IMR-90 (cell line): ENCODE measurements at regions not wholly inside any gene's neighbourhood (a gene's known extent, or its start where the extent isn't known, plus 50 kb on each side); places are given as distances from the start of the nearest gene placed in this dataset.

Experiments
- ATAC-seq: fragments of 200-7000 bp; cut with Tn5 transposase; 2 replicates; pipeline ENCODE4 v1.9.1; 2020; ENCODE audit warnings: low read depth, mild to moderate bottlenecking, moderate library complexity
- BruUV-seq: library from RNA; stranded (reverse); fragments of 400-500 nt; replicated peaks from 2 replicates; lab custom pipeline; 2021; lab: Mats Ljungman, UMichigan
- CTCF ChIA-PET: fragments of 300-600 bp; formaldehyde crosslinking; extraction: SDS; loops from one replicate; lab custom pipeline; 2021; ENCODE audit warnings: antibody characterized with exemption; lab: Yijun Ruan, JAX
- POLR2A ChIA-PET: fragments of 300-600 bp; sonication (Branson Sonifier 250); formaldehyde crosslinking; loops from one replicate; lab custom pipeline; 2022; ENCODE audit warnings: antibody characterized with exemption; ENCODE audit not compliant: unreplicated experiment; lab: Charles Lee
- DNase-seq: peaks from one replicate; pipeline ENCODE4 v3.0.0; 2013
- H2AFZ ChIP-seq: replicated peaks from 2 replicates; pipeline ENCODE3; 2013; ENCODE audit warnings: low read length, mild to moderate bottlenecking; ENCODE audit not compliant: poor library complexity
- H2AK5ac ChIP-seq: 2 replicates; pipeline ENCODE4 v1.6.1; 2013; ENCODE audit warnings: low read depth, low read length, inconsistent platforms
- H2AK9ac ChIP-seq: replicated peaks from 2 replicates; pipeline ENCODE3; 2013; ENCODE audit warnings: mild to moderate bottlenecking, low read depth, low read length, moderate library complexity; ENCODE audit not compliant: poor library complexity
- H2BK120ac ChIP-seq: 2 replicates; pipeline ENCODE4 v1.6.1; 2013; ENCODE audit warnings: low read depth, low read length, inconsistent platforms
- H2BK15ac ChIP-seq: 3 replicates; pipeline ENCODE4 v1.6.1; 2013; ENCODE audit warnings: low read depth, low read length, inconsistent platforms
- H2BK20ac ChIP-seq: 2 replicates; pipeline ENCODE4 v1.6.1; 2013; ENCODE audit warnings: low read depth, mild to moderate bottlenecking, inconsistent platforms, low read length, moderate library complexity
- H2BK5ac ChIP-seq: 2 replicates; pipeline ENCODE4 v1.6.1; 2013; ENCODE audit warnings: mild to moderate bottlenecking, low read depth, low read length, inconsistent platforms; ENCODE audit not compliant: poor library complexity, severe bottlenecking
- H3K14ac ChIP-seq: replicated peaks from 2 replicates; pipeline ENCODE4 v1.6.1; 2013; ENCODE audit warnings: low read depth, low read length, inconsistent platforms
- H3K18ac ChIP-seq: 2 replicates; pipeline ENCODE4 v1.6.1; 2013; ENCODE audit warnings: low read depth, low read length, control low read depth
- H3K23ac ChIP-seq: 2 replicates; pipeline ENCODE4 v1.6.1; 2013; ENCODE audit warnings: low read depth, low read length, inconsistent platforms
- H3K27ac ChIP-seq: 2 replicates; pipeline ENCODE4 v1.5.1; 2013; ENCODE audit warnings: mild to moderate bottlenecking, control low read depth, low read length; ENCODE audit not compliant: insufficient read depth
- H3K27me3 ChIP-seq: 2 replicates; pipeline ENCODE4 v1.6.1; 2013; ENCODE audit warnings: low read length; ENCODE audit not compliant: control insufficient read depth, insufficient read depth
- H3K36me3 ChIP-seq: 2 replicates; pipeline ENCODE4 v1.6.1; 2013; ENCODE audit warnings: low read length, mixed read lengths; ENCODE audit not compliant: control insufficient read depth, insufficient read depth
- H3K4ac ChIP-seq: 2 replicates; pipeline ENCODE4 v1.6.1; 2013; ENCODE audit warnings: low read depth, low read length, inconsistent platforms
- H3K4me1 ChIP-seq: 2 replicates; pipeline ENCODE4 v1.6.1; 2013; ENCODE audit warnings: low read length, mixed read lengths; ENCODE audit not compliant: control insufficient read depth, insufficient read depth
- H3K4me2 ChIP-seq: 2 replicates; pipeline ENCODE4 v1.6.1; 2013; ENCODE audit warnings: low read depth, mild to moderate bottlenecking, control low read depth, low read length, moderate library complexity
- H3K4me3 ChIP-seq: 2 replicates; pipeline ENCODE4 v1.5.1; 2013; ENCODE audit warnings: low read depth, mild to moderate bottlenecking, control low read depth, low read length, moderate library complexity; ENCODE audit not compliant: insufficient read depth
- H3K56ac ChIP-seq: 2 replicates; pipeline ENCODE4 v1.6.1; 2013; ENCODE audit warnings: low read length, inconsistent platforms; ENCODE audit not compliant: insufficient read depth; ENCODE audit errors: extremely low read depth
- H3K79me1 ChIP-seq, 2 experiments: 2 replicates each; pipeline ENCODE4 v1.6.1; 2013; ENCODE audit warnings: low read length in 2 of 2, inconsistent platforms in 1 of 2, low read depth in 1 of 2
- H3K9ac ChIP-seq: 2 replicates; pipeline ENCODE4 v1.6.1; 2013; ENCODE audit warnings: low read depth, low read length, control low read depth
- H3K9me1 ChIP-seq: 2 replicates; pipeline ENCODE4 v1.6.1; 2013; ENCODE audit warnings: low read length, inconsistent platforms; ENCODE audit not compliant: insufficient read depth
- H3K9me3 ChIP-seq: 2 replicates; pipeline ENCODE4 v1.6.1; 2013; ENCODE audit warnings: low read length; ENCODE audit not compliant: control insufficient read depth, insufficient read depth
- H4K20me1 ChIP-seq: 2 replicates; pipeline ENCODE4 v1.6.1; 2013; ENCODE audit warnings: low read length, inconsistent platforms; ENCODE audit not compliant: insufficient read depth
- H4K5ac ChIP-seq: 2 replicates; pipeline ENCODE4 v1.6.1; 2013; ENCODE audit warnings: mild to moderate bottlenecking, low read depth, low read length, control low read depth
- H4K8ac ChIP-seq, 2 experiments: 2 replicates each; pipeline ENCODE4 v1.6.1; 2013; ENCODE audit warnings: low read depth in 2 of 2, low read length in 2 of 2, control low read depth in 1 of 2, inconsistent platforms in 1 of 2
- H4K91ac ChIP-seq: 2 replicates; pipeline ENCODE4 v1.6.1; 2013; ENCODE audit warnings: low read depth, low read length, inconsistent platforms; ENCODE audit not compliant: insufficient read depth
- CHD1 ChIP-seq: IDR thresholded peaks from 2 replicates; pipeline ENCODE4 v1.6.1; 2012; ENCODE audit warnings: low read depth, low read length, improper control_type of control experiment
- CTCF ChIP-seq: conservative IDR thresholded peaks from 2 replicates; pipeline ENCODE4 v1.5.1; 2012; ENCODE audit warnings: mild to moderate bottlenecking, low read depth, low read length, improper control_type of control experiment
- ELK1 ChIP-seq: fragments of 150-350 bp; IDR thresholded peaks from 2 replicates; pipeline ENCODE4 v1.6.1; 2016; ENCODE audit warnings: low read depth, mild to moderate bottlenecking, low read length, moderate library complexity, borderline replicate concordance
- RAD21 ChIP-seq: IDR thresholded peaks from 2 replicates; pipeline ENCODE4 v1.6.1; 2012; ENCODE audit warnings: low read length, improper control_type of control experiment
- SMC3 ChIP-seq: fragments of 150-350 bp; IDR thresholded peaks from 2 replicates; pipeline ENCODE4 v1.6.1; 2016; ENCODE audit warnings: low read depth, mild to moderate bottlenecking, antibody characterized with exemption, low read length, moderate library complexity
- WGBS, 2 experiments: methylation state at CpG; one replicate each; pipeline versions ENCODE4 v1.1.5 to v1.1.7; 2013; ENCODE audit warnings: missing lambda C conversion rate in 2 of 2; ENCODE audit not compliant: insufficient read length in 1 of 2; ENCODE audit errors: extremely low coverage in 2 of 2; 5-methylcytosine and 5-hydroxymethylcytosine counted together
- dilution Hi-C: fragments of 300-500 bp; cut with HindIII; formaldehyde crosslinking; loops from one replicate; pipeline ENCODE4 v1.14.3; 2018; ENCODE audit warnings: low sequenced_read_pairs; ENCODE audit not compliant: unreplicated experiment
- in situ Hi-C: fragments of 300-500 bp; cut with MboI; formaldehyde crosslinking; loops from 3 replicates; pipeline ENCODE4 v1.14.3; 2019; ENCODE audit warnings: low sequenced_read_pairs, inconsistent platforms, mixed read lengths
- intact Hi-C: fragments of 100-400 bp; cut with micrococcal nuclease; formaldehyde crosslinking; loops from 2 replicates; pipeline ENCODE4 v1.10.0; 2022

- no peak overlapping the region for H2AFZ ChIP-seq
- no CpG with 5 or more reads among the region's 7 CpGs for WGBS, 2 experiments
- in situ Hi-C loops = loop anchor here (5.0 to 10.0 kb wide), 2 partner anchors 309 to 732 kb away; no protein-coding TSS in a partner anchor
Observed at GRCh38 chr3:102536456-102536855, 101.6 kb downstream of the ZPLD1 start.

More at GRCh38 chr3:102536456-102536855, 101.6 kb downstream of the ZPLD1 start:
- Histone ChIP-seq H3K14ac (no peak overlapping the region), H3K27me3 (no peaks in the 10 kb centered on the region), H3K4me1 (no peaks in the 10 kb centered on the region), H3K4me2 (peak overlapping the region; percentile 66; the same call in 1 of the 2 replicates), H3K79me1 (no peaks in the 10 kb centered on the region), H3K4me3 (no peak overlapping the region), H2AK5ac (no peak overlapping the region), H2BK20ac (no peak overlapping the region), H2BK5ac (no peak overlapping the region), H4K20me1 (no peaks in the 10 kb centered on the region), H3K4ac (no peak overlapping the region), H3K36me3 (no peaks in the 10 kb centered on the region), H4K5ac (no peak overlapping the region), H3K56ac (no peak overlapping the region), H2BK120ac (no peak overlapping the region), H3K9ac (no peak overlapping the region), H4K91ac (no peak overlapping the region), H2AK9ac (no peak overlapping the region), H3K27ac (no peak overlapping the region), H2BK15ac (no peak overlapping the region), H3K9me3 (no peaks in the 10 kb centered on the region), H3K23ac (no peak overlapping the region), H3K9me1 (no peaks in the 10 kb centered on the region), H4K8ac (no peak overlapping the region), H3K18ac (no peak overlapping the region)
- peak; percentile 33 for DNase-seq
- intact Hi-C loops = loop anchor here (1.0 to 2.0 kb wide), 3 partner anchors 301 to 734 kb away; no protein-coding TSS in a partner anchor
- POLR2A ChIA-PET = interaction anchor here (0.5 kb wide), 1 partner anchor 1256 kb away, joined by 4 read pairs; no protein-coding TSS in a partner anchor
- dilution Hi-C loops = loop anchor here (10.0 to 25.0 kb wide), 2 partner anchors 299 to 732 kb away; no protein-coding TSS in a partner anchor
- peak; percentile 54; the same call in 1 of the 2 replicates for ATAC-seq
- CTCF ChIA-PET = interaction anchor here (0.6 to 6.9 kb wide), 8 partner anchors 9 to 311 kb away, joined by 3 to 60 read pairs (median 5); no protein-coding TSS in a partner anchor
- TF ChIP-seq ELK1 (no peak), CHD1 (no peak), CTCF (peak; percentile 55), RAD21 (peak; percentile 59), SMC3 (peak; percentile 54)
- BruUV-seq = no TSS peak
